ENCODE measurements at regions not wholly inside any gene's neighbourhood (a gene's known extent, or its start where the extent isn't known, plus 50 kb on each side); places are given as distances from the start of the nearest gene placed in this dataset.

DNA sequence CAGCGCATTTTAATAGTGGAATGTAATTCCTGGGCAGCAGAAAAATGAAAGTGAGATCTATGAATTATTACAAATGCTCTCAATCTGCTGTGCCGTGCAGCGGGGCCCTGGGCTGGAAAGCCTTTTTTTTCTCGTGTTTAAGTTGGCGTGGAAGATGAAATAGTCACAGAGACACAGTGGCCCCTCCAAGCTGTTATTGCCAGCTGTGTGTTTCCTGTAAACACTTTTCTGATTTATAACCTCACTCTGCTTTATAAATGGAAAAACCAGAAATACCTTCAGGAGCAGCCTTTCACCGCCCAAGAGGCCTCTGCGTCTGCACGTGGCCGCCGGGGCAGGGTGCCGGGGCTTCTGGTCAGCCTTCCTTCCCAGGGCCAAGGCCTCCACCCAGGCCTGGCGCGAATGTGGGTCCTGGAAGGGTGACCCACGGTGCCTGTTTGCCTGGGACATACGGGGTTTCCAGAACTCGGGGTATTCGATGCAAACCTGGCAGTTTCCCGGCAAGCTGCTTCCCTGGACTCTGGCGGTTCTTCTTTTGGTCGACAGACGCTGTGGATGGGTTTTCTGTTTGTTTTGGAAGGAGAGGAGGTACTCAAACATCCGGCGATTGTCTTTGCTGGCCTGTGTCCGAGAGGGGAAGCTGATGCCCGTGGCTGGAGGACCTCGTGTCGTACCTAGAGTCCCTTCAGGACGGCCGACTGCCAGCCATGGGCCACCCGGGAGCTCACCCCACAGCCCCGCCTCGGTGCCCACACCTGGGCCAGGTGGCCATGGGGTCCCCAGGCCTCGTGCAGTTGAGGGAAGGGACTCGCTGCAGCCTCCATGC lies 256.7 kb downstream of the PARP8 start:
- TF ChIP-seq, protein P1, sequence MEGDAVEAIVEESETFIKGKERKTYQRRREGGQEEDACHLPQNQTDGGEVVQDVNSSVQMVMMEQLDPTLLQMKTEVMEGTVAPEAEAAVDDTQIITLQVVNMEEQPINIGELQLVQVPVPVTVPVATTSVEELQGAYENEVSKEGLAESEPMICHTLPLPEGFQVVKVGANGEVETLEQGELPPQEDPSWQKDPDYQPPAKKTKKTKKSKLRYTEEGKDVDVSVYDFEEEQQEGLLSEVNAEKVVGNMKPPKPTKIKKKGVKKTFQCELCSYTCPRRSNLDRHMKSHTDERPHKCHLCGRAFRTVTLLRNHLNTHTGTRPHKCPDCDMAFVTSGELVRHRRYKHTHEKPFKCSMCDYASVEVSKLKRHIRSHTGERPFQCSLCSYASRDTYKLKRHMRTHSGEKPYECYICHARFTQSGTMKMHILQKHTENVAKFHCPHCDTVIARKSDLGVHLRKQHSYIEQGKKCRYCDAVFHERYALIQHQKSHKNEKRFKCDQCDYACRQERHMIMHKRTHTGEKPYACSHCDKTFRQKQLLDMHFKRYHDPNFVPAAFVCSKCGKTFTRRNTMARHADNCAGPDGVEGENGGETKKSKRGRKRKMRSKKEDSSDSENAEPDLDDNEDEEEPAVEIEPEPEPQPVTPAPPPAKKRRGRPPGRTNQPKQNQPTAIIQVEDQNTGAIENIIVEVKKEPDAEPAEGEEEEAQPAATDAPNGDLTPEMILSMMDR (IDR thresholded peaks at IDR 0.05) = no peak
- TF ChIP-seq POLR2A (IDR thresholded peaks at IDR 0.05) (no peak), EP300 (IDR thresholded peaks at IDR 0.05) (no peak)

All from ovary (tissue), 3 donors.